OCI-LY7 (cell line): ENCODE measurements at regions not wholly inside any gene's neighbourhood (a gene's known extent, or its start where the extent isn't known, plus 50 kb on each side); places are given as distances from the start of the nearest gene placed in this dataset.

Experiments
- EZH2phosphoT487 ChIP-seq: fragments of 200-600 bp; sonication (generic); IDR thresholded peaks from 2 replicates; pipeline ENCODE4 v1.6.1; 2018; ENCODE audit warnings: low read depth, borderline replicate concordance, mild to moderate bottlenecking, mixed run types, antibody characterized with exemption, low read length, moderate library complexity, mixed read lengths
- TF ChIP-seq, protein P1 (sequence below): fragments of 200-600 bp; sonication (generic); conservative IDR thresholded peaks from 2 replicates; pipeline ENCODE4 v1.5.1; 2014; ENCODE audit warnings: mild to moderate bottlenecking, antibody characterized with exemption, low read length, moderate library complexity, mixed read lengths

- TF ChIP-seq, protein P1, sequence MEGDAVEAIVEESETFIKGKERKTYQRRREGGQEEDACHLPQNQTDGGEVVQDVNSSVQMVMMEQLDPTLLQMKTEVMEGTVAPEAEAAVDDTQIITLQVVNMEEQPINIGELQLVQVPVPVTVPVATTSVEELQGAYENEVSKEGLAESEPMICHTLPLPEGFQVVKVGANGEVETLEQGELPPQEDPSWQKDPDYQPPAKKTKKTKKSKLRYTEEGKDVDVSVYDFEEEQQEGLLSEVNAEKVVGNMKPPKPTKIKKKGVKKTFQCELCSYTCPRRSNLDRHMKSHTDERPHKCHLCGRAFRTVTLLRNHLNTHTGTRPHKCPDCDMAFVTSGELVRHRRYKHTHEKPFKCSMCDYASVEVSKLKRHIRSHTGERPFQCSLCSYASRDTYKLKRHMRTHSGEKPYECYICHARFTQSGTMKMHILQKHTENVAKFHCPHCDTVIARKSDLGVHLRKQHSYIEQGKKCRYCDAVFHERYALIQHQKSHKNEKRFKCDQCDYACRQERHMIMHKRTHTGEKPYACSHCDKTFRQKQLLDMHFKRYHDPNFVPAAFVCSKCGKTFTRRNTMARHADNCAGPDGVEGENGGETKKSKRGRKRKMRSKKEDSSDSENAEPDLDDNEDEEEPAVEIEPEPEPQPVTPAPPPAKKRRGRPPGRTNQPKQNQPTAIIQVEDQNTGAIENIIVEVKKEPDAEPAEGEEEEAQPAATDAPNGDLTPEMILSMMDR, result no peak
- TF ChIP-seq EZH2phosphoT487, result no peak
Measured at GRCh38 chrX:39750256-39750790, 347.4 kb downstream of the BCOR start.
